Transverse colon (tissue), 1 donor: ENCODE measurements at regions not wholly inside any gene's neighbourhood (a gene's known extent, or its start where the extent isn't known, plus 50 kb on each side); places are given as distances from the start of the nearest gene placed in this dataset.

ENCODE experiments used
- EP300 ChIP-seq: sonication (generic); formaldehyde crosslinking; IDR thresholded peaks from one replicate; pipeline ENCODE4 v1.6.1; 2017; ENCODE audit warnings: antibody characterized with exemption, low read depth
- POLR2A ChIP-seq: fragments of 450-650 bp; IDR thresholded peaks from one replicate; pipeline ENCODE4 v1.6.1; 2016; ENCODE audit warnings: antibody characterized with exemption, mild to moderate bottlenecking, moderate library complexity

DNA sequence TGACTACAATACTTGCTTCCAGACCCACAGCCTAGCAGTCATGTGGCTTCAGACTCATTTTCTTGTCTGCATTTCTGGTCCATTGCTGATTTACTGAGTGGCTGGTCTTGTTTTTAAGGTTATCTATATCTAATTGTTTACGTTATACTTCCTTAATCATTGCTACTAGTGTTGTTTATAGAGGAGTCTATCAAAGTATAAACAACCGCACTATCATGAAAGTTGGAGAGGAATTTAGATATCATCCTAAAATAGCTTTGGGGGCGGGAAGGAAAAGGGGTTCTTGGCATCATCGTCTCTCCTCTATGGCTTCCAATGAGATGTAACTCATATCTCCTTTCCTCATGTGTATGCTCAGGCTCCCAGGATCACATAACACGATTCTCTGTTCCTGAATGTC, 372.1 kb upstream of the PBX1 start:
- TF ChIP-seq EP300 = no peak
- TF ChIP-seq POLR2A = no peak
